GM12878 (cell line): ENCODE measurements at regions not wholly inside any gene's neighbourhood (a gene's known extent, or its start where the extent isn't known, plus 50 kb on each side); places are given as distances from the start of the nearest gene placed in this dataset.

ENCODE experiments used
- ATAC-seq: fragments of 200-7000 bp; cut with Tn5 transposase; 3 replicates; pipeline ENCODE4 v1.9.1; 2020; ENCODE audit warnings: mild to moderate bottlenecking, moderate library complexity
- BruUV-seq: library from RNA; stranded (reverse); fragments of 400-500 nt; replicated peaks from 2 replicates; lab custom pipeline; 2021; lab: Mats Ljungman, UMichigan
- CTCF ChIA-PET: fragments of 300-600 bp; sonication (Branson Sonifier 250); formaldehyde crosslinking; extraction: SDS; loops from one replicate; lab custom pipeline; 2021; ENCODE audit warnings: inconsistent platforms; lab: Yijun Ruan, JAX
- POLR2A ChIA-PET: fragments of 350-600 bp; formaldehyde crosslinking; extraction: SDS; loops from one replicate; lab custom pipeline; 2021; ENCODE audit warnings: inconsistent platforms; lab: Charles Lee
- RAD21 ChIA-PET: fragments of 300-600 bp; sonication (Branson Sonifier 250); formaldehyde crosslinking; loops from one replicate; lab custom pipeline; 2023; ENCODE audit warnings: antibody characterized with exemption; ENCODE audit not compliant: unreplicated experiment; lab: Charles Lee
- SMC1A ChIA-PET: fragments of 300-600 bp; sonication (Branson Sonifier 250); formaldehyde crosslinking; loops from one replicate; lab custom pipeline; 2023; ENCODE audit not compliant: unreplicated experiment, uncharacterized antibody; lab: Charles Lee
- DNase-seq: peaks from one replicate; pipeline ENCODE4 v3.0.0-alpha.2; 2011; ENCODE audit warnings: low read depth, low spot score
- FAIRE-seq: peaks from 3 replicates; lab custom pipeline; 2011; peaks lifted over from hg19 to GRCh38; lab: Jason Lieb, UNC
- H2AFZ ChIP-seq: 2 replicates; pipeline ENCODE4 v1.6.0; 2011; ENCODE audit warnings: low read depth, low read length, control low read depth; ENCODE audit not compliant: control insufficient read depth
- H3K27ac ChIP-seq: 2 replicates; pipeline ENCODE4 v1.5.1; 2011; ENCODE audit warnings: control low read depth; ENCODE audit not compliant: control insufficient read depth, insufficient read depth
- H3K27me3 ChIP-seq, 2 experiments: replicated peaks in 1 of 2; 2 replicates each; pipeline versions ENCODE4 v1.6.0 to v1.6.1; 2011; ENCODE audit warnings: low read length in 1 of 2; ENCODE audit not compliant: control insufficient read depth in 2 of 2, insufficient read depth in 2 of 2
- H3K36me3 ChIP-seq, 2 experiments: 2 replicates each; pipeline ENCODE4 v1.5.1; 2011; ENCODE audit warnings: low read length in 1 of 2; ENCODE audit not compliant: control insufficient read depth in 2 of 2, insufficient read depth in 2 of 2
- H3K4me1 ChIP-seq: 2 replicates; pipeline ENCODE4 v1.6.1; 2011; ENCODE audit warnings: mild to moderate bottlenecking, low read length, moderate library complexity, mixed read lengths; ENCODE audit not compliant: control insufficient read depth, insufficient read depth
- H3K4me2 ChIP-seq: 2 replicates; pipeline ENCODE4 v1.6.0; 2011; ENCODE audit warnings: control low read depth; ENCODE audit not compliant: control insufficient read depth, insufficient read depth
- H3K4me3 ChIP-seq: fragments of 200-600 bp; sonication (generic); 2 replicates; pipeline ENCODE4 v1.5.1; 2016
- H3K79me2 ChIP-seq: 2 replicates; pipeline ENCODE4 v1.6.0; 2011; ENCODE audit warnings: low read length; ENCODE audit not compliant: control insufficient read depth, insufficient read depth
- H3K9ac ChIP-seq: 2 replicates; pipeline ENCODE4 v1.8.0; 2011; ENCODE audit warnings: low read length, control low read depth, mixed read lengths; ENCODE audit not compliant: control insufficient read depth, insufficient read depth
- H3K9me3 ChIP-seq: replicated peaks from 3 replicates; pipeline ENCODE4 v1.5.1; 2011; ENCODE audit warnings: mild to moderate bottlenecking, low read length; ENCODE audit not compliant: control insufficient read depth, insufficient read depth
- H4K20me1 ChIP-seq: 2 replicates; pipeline ENCODE4 v1.6.0; 2011; ENCODE audit not compliant: control insufficient read depth, insufficient read depth
- ASH2L ChIP-seq: fragments of 300-600, 200-600 bp; sonication (generic); IDR thresholded peaks from 2 replicates; pipeline ENCODE4 v1.6.1; 2017; ENCODE audit warnings: low read depth, mild to moderate bottlenecking, borderline replicate concordance
- RB1 ChIP-seq: fragments of 450-650 bp; formaldehyde crosslinking; IDR thresholded peaks from 2 replicates; pipeline ENCODE4 v1.6.1; 2017; ENCODE audit warnings: mild to moderate bottlenecking, borderline replicate concordance
- STAT1 ChIP-seq: fragments of 450-650 bp; conservative IDR thresholded peaks from 2 replicates; pipeline ENCODE4 v1.6.1; 2014; ENCODE audit warnings: antibody characterized with exemption, mild to moderate bottlenecking
- WRNIP1 ChIP-seq: IDR thresholded peaks from 2 replicates; pipeline ENCODE4 v1.6.1; 2011; ENCODE audit warnings: low read depth, low read length, improper control_type of control experiment, borderline replicate concordance
- ZNF592 ChIP-seq: fragments of 450-650 bp; IDR thresholded peaks from 2 replicates; pipeline ENCODE4 v1.6.1; 2017; ENCODE audit warnings: mild to moderate bottlenecking, moderate library complexity
- ZZZ3 ChIP-seq: IDR thresholded peaks from 2 replicates; pipeline ENCODE4 v1.6.1; 2011; ENCODE audit warnings: low read depth; ENCODE audit not compliant: control insufficient read depth, insufficient read length
- WGBS: methylation state at CpG from one replicate; pipeline ENCODE4 v1.1.6; 2016; ENCODE audit warnings: low lambda C conversion rate; ENCODE audit not compliant: insufficient replicate concordance, insufficient coverage; ENCODE audit errors: missing lambda C conversion rate; 5-methylcytosine and 5-hydroxymethylcytosine counted together
- in situ Hi-C: fragments of 300-500 bp; cut with MboI; formaldehyde crosslinking; loops from 9 replicates; pipeline ENCODE4 v1.14.3; 2018; ENCODE audit warnings: mixed read lengths
- intact Hi-C: fragments of 100-400 bp; cut with micrococcal nuclease; formaldehyde crosslinking; loops from one replicate; pipeline ENCODE4 v1.14.2; 2022; ENCODE audit not compliant: unreplicated experiment

GRCh38 chr4:71980976-71981375, 50.8 kb upstream of the NPFFR2 start:
- SMC1A ChIA-PET = no interaction called here
- BruUV-seq = no TSS peak
- RAD21 ChIA-PET = no interaction called here
- Histone ChIP-seq H3K27ac (no peak overlapping the region), H4K20me1 (no peaks in the 10 kb centered on the region), H3K9ac (no peak overlapping the region), H3K36me3 (no peaks in the 10 kb centered on the region), H3K4me1 (no peaks in the 10 kb centered on the region), H3K4me3 (no peak overlapping the region), H3K79me2 (no peaks in the 10 kb centered on the region), H3K4me2 (no peak overlapping the region)
- DNase-seq (no peak), ATAC-seq (no peak)
- intact Hi-C loops = no loop called here
- no peak for TF ChIP-seq STAT1
- TF ChIP-seq RB1 = no peak
- no peak for TF ChIP-seq WRNIP1
- no peak for TF ChIP-seq ASH2L
- no peak for TF ChIP-seq ZNF592
- no peak for TF ChIP-seq ZZZ3
- TF ChIP-seq, all 136 proteins: peak for 0
- POLR2A ChIA-PET = no interaction called here
- 0% methylated on average over 2 of the region's 2 CpGs for WGBS
- FAIRE-seq = no peak
- no peak overlapping the region for H2AFZ ChIP-seq
- CTCF ChIA-PET = no interaction called here
- in situ Hi-C loops = no loop called here
- H3K27me3 ChIP-seq = no peaks in the 10 kb centered on the region
- no peaks in the 10 kb centered on the region for H3K9me3 ChIP-seq
